ENCODE measurements at regions not wholly inside any gene's neighbourhood (a gene's known extent, or its start where the extent isn't known, plus 50 kb on each side); places are given as distances from the start of the nearest gene placed in this dataset.

- peak; percentile 54 for DNase-seq (ENCODE audit: low read depth)
Observed at GRCh38 chr1:243917177-243917862, 67.3 kb upstream of the AKT3 start.

GRCh38 chr1:243916160-243916559 is 66.1 kb upstream of the AKT3 start:
- DNase-seq (ENCODE audit: low read depth), result no peak

- no peak for DNase-seq (ENCODE audit: low read depth)
Observed at GRCh38 chr1:243912347-243912746, 62.3 kb upstream of the AKT3 start.

- no peak for DNase-seq (ENCODE audit: low read depth)
Observed at GRCh38 chr1:243910607-243911006, 60.6 kb upstream of the AKT3 start.

- DNase-seq (ENCODE audit: low read depth), result peak; percentile 43
Observed at GRCh38 chr1:243903895-243904294, 53.9 kb upstream of the AKT3 start.

- no peak for DNase-seq (ENCODE audit: low read depth)
Observed at GRCh38 chr1:243903041-243903440, 53.0 kb upstream of the AKT3 start.

- no peak for DNase-seq (ENCODE audit: low read depth)
Observed at GRCh38 chr1:243902100-243902499, 52.1 kb upstream of the AKT3 start.
